Heart left ventricle (tissue), 13 donors: ENCODE measurements at regions not wholly inside any gene's neighbourhood (a gene's known extent, or its start where the extent isn't known, plus 50 kb on each side); places are given as distances from the start of the nearest gene placed in this dataset.

Experiments used
- POLR2A ChIP-seq, 2 donors: fragments of 450-650 bp; IDR thresholded peaks; one replicate each; pipeline ENCODE4 v1.6.1; 2017; ENCODE audit warnings: antibody characterized with exemption in 2 of 2, mild to moderate bottlenecking in 2 of 2, moderate library complexity in 2 of 2
- TF ChIP-seq, protein P1 (sequence below), 12 donors: fragments of 200-600 bp; sonication (generic) in 4 of 12; IDR thresholded peaks; one replicate each; pipeline versions ENCODE4 v1.5.0 to v1.8.0; 2018 to 2022; ENCODE audit warnings: antibody characterized with exemption in 12 of 12, mild to moderate bottlenecking in 5 of 12
- donor health status: ischemic (EF 13 %, LVEDD 7.1; RV severe dilation, severe dysfunction).
- donor health status: DM: no; HTN: yes; CAD: no.
- donor health status: DM: no; HTN: no; CAD: no.
- donor health status: ischemic (EF 25% LVEDD 6.9; RV normal size, moderate dysfunction).
- donor health status: ischemic (EF 25% LVEDD 5.7; RV mildly dilated, moderate dysfunction).
- donor health status: ischemic (EF 35%, LVEDD 5.7; RV mildly dilated, moderate dysfunction).
- donor health status: nonischemic (EF 11% LVEDD 7.7; RV severe dilation, severe dysfunction).
- donor health status: DM: yes; HTN: yes; CAD: no.
- donor health status: PGD.
- donor health status: ischemic (EF 29% LVEDD 5.4; RV normal size, mild dysfunction).
- donor health status: nonischemic (EF 23%, LVEDD 6.1; RV moderate dilation, normal function).

GRCh38 chr7:41199136-41199535 is 503.8 kb downstream of the INHBA start:
- TF ChIP-seq POLR2A (IDR thresholded peaks at IDR 0.05) = no peak
- TF ChIP-seq, protein P1, sequence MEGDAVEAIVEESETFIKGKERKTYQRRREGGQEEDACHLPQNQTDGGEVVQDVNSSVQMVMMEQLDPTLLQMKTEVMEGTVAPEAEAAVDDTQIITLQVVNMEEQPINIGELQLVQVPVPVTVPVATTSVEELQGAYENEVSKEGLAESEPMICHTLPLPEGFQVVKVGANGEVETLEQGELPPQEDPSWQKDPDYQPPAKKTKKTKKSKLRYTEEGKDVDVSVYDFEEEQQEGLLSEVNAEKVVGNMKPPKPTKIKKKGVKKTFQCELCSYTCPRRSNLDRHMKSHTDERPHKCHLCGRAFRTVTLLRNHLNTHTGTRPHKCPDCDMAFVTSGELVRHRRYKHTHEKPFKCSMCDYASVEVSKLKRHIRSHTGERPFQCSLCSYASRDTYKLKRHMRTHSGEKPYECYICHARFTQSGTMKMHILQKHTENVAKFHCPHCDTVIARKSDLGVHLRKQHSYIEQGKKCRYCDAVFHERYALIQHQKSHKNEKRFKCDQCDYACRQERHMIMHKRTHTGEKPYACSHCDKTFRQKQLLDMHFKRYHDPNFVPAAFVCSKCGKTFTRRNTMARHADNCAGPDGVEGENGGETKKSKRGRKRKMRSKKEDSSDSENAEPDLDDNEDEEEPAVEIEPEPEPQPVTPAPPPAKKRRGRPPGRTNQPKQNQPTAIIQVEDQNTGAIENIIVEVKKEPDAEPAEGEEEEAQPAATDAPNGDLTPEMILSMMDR (IDR thresholded peaks at IDR 0.05) = no peak
